Activated CD8-positive, alpha-beta memory T cell treated with anti-CD3 and anti-CD28 coated beads for 36 hours (primary cell): ENCODE measurements at regions not wholly inside any gene's neighbourhood (a gene's known extent, or its start where the extent isn't known, plus 50 kb on each side); places are given as distances from the start of the nearest gene placed in this dataset.
"Not testable (repeated sequence)": the region's sequence is repeated elsewhere in the genome, so short reads cannot be mapped to it uniquely, and the experiment has no call there.

Experiments
- CTCF ChIA-PET: fragments of 350-600 bp; sonication (Branson Sonifier 250); formaldehyde crosslinking; loops from one replicate; lab custom pipeline; 2021; ENCODE audit warnings: antibody characterized with exemption; lab: Charles Lee
- POLR2A ChIA-PET: fragments of 350-600 bp; sonication (Branson Sonifier 250); formaldehyde crosslinking; loops from one replicate; lab custom pipeline; 2021; ENCODE audit warnings: antibody characterized with exemption; lab: Charles Lee

DNA sequence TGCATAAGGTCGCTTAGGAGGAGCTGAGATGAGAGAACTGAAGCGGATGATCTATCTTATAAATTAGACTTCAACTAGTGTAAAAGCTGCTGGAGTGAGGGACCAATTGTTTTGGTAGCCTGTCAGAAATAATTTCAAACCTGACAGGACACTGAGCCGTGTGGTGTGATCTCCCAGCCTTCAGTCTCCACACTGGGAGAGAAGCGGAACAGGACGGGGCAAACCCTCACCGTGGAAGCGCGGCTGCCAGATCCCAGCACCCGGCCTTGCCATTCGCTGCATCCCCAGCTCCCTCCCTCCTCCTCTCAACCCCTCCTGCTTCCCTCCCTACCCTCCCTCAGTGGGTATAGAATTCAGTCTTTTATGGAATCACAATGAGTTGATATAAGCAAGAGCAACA, 900.1 kb upstream of the SLC35B3 start:
- POLR2A ChIA-PET: no interaction called here
- CTCF ChIA-PET: no interaction called here

DNA sequence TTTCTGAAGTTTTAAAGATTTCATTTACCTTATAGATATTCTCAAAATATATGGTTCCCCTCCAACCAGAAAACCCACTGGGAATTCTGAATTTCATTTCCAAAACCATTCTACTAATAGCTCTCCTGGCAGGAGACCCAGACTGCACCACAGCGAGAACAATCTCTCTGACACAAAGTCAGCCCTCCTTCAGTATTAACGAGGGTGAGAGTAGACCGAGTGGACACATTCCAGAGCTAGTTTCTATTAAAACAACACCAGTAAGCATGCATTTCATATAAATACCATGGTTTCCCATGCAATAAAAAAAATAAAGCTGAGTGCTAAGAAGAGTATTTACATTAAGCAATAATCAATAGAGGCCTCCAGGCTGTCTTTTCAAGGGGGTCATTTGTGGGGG, 899.6 kb upstream of the SLC35B3 start:
- CTCF ChIA-PET: no interaction called here
- POLR2A ChIA-PET: no interaction called here

DNA sequence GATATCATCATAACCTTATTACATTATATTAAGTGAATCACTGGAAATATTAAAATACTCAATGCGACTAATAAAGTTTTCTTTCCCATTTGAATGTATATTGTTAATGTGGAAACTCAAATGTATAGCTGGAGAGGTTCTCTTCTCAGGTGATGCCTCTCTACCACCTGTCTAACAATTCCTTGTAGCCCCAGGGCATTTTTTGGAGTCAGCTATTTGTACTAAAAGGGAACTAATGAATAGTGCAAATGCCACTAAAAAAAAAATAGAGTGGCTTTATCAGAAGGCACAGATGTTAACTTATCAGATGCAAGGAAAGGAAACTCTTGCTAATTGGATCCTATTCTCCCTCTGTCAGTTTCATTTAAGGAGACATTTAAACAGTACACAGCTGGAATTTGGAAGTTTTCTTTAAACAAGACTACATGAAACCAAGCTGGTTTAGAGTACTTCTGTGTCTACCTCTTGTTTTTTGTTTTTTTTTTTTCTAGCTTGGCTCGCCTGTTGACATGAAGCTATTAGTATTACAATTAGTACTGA, 897.0 kb upstream of the SLC35B3 start:
- POLR2A ChIA-PET: no interaction called here
- CTCF ChIA-PET: no interaction called here

DNA sequence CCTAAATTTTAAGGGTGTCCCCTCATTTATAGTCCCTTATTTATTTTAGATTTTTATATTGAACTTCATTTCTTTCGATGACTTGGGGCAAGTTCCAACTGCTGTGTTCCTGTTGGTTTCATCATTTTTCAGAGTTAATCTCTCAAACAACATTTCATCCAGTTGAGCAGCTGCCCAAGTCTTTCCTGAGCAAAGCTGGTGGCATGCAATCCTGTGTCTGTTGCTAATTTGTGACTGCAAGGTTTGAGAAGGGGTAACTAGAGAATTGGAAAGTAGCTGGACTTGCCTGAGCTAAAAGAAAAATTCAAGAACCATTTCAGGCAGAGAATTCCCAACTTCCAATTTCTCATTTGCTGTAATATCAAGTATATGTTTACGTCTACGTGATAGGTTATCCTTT, 881.5 kb upstream of the SLC35B3 start:
- ChIA-PET CTCF (no interaction called here), POLR2A (no interaction called here)

DNA sequence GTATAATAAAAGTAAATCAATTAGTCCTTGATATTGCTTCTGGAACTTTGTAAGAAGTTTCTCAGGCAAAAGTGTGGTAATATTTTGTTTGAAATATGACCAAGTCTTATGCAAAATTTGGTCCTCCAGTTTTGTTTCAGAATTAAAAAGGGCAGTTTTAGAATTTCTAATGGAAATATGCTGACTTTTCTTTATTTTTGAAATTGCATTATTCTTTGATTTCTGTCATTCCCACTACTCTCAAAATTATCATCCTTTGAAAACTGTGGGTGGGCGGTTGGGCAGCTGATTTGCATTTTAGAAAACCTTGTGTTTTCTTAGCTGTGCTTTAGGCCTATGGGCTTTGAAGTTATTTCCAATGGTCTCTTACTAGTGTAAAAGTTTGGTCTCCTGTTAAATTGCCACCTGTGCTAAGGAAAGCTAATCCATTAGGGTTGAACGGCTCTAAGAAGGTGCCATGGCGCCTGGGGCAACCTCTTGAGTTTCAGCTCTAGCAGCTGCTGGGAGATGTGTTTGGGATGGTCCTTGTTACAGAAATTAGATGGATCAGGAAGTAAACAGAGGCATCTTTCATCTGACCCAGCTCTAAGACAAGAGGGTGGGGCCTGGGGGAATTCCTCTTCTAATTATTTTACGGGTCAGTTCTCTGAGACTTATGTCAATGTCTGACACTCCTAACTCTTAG, 880.8 kb upstream of the SLC35B3 start:
- ChIA-PET POLR2A (no interaction called here), CTCF (interaction anchor here (0.6 kb wide), 1 partner anchor 536 kb away, joined by 3 read pairs; no protein-coding TSS in a partner anchor)

DNA sequence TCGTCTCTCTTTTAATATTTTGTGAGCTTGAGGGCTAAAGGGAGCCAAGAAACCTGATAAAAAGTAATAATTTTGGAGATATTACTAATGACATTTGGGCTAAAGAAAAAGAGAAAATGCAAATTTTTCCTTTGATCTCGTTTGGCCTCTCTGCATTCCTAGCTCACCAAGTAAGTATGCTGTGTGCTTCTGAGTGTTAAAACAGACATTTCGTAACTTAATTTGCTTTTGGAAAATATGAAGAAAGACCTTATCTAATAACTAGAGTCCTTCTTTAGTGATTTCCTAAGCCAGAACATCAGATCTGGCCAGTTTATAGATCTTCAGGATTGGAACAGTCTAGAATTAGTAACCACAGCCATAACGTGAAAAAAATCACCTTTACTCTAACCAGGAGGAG, 872.9 kb upstream of the SLC35B3 start:
- ChIA-PET CTCF (no interaction called here), POLR2A (no interaction called here)

DNA sequence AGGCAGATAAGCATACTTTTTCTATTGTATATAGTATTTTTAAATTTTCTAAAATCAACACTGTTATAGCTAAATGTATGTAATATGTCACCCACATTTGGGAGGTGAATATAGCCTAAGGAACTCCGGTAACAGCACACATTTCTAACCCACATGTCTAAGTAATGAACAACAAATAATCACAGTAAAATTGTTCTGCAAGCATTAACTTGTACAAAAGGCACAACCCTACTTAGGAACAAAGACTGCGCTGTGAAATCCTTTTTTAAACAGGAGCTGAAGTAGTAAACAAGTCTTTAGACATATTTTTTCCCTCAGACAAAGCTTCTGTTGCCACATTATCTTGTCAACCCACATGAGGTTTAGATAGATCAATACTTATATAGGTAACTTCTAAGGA, 872.4 kb upstream of the SLC35B3 start:
- POLR2A ChIA-PET: no interaction called here
- CTCF ChIA-PET: no interaction called here

DNA sequence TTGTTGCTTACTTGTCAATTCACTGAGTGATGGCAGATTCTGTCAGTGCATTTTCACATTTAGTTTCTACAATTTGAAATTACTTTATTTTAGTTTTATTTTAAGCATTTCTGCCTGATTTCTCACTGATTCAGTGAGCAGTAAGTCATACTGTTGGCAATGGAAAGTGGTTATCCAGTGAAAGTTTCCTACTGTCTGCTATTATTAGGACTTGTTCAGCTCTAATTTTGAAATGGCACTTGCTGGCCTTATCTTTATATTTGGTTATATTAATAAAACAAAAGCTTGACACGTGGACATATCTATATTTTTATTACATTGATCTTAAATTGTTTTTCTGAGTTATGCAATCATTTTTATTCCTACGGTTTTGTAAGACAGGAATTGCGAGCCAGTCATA, 871.8 kb upstream of the SLC35B3 start:
- POLR2A ChIA-PET: no interaction called here
- CTCF ChIA-PET: no interaction called here

DNA sequence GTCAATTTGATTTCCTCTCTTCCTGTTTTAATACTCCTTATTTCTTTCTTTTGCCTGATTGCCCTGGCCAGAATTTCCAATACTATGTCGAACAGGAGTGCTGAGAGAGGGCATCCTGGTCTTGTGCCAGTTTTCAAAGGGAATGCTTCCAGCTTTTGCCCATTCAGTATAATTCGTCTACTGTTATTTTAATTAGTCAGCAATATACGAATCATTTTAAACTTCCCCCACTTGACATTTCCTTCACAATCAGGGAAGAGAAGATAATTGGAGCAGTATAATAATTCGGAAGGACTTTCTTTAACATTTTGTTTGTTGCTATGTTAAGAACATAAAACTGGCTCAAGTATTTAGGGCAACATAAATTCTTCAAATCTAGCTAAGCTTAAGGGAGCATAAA, 860.3 kb upstream of the SLC35B3 start:
- ChIA-PET POLR2A (no interaction called here), CTCF (no interaction called here)

DNA sequence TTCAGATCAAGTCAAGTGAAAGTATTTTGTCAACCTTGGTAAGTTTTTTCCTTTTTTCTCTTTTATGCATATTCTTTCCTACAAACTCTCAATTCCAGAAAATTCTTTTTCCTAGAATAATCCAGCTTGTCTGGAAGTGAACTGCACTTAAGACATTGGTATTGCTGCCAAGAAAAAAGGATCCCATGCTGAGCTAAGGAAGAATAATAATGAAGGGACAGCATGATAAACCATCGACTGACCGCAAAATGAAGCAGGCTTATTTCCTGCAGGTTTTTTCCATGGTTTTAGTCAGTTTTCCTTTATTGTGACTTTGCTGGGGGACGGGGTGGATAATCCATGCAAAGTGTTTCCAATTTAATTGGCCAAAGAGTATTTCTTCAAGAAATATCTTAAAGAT, 857.6 kb upstream of the SLC35B3 start:
- CTCF ChIA-PET: no interaction called here
- POLR2A ChIA-PET: no interaction called here

DNA sequence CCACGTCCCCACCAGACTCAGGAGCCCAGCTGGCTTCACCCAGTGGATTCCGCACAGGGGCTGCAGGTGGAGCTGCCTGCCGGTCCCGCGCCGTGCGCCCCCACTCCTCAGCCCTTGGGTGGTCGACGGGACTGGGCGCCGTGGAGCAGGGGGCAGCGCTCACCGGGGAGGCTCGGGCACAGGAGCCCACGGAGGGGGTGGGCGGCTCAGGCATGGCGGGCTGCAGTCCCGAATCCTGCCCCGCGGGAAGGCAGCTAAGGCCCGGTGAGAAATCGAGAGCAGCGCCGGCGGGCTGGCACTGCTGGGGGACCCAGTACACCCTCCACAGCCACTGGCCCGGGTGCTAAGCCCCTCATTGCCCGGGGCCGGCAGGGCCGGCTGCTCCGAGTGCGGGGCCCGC, 855.0 kb upstream of the SLC35B3 start:
- POLR2A ChIA-PET, CTCF ChIA-PET: not testable (repeated sequence)

DNA sequence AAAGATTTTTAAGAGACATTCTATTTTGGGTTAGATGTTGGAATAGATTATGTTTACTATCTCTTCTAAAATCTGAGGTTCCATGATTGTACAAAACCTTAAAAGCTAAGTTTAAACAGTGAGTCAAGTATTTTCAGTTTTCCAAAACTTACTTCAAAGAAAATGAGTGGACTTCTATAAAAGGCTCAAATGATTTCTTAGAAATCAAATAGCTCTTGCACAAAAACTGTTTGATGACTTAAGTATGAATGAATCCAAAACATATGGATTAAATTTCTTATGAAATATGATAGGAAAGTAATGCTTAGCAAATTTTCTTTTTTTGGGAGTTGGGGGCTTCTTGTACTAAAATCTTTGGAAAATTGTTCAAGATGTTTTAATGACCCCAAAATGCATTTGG, 837.3 kb upstream of the SLC35B3 start:
- ChIA-PET POLR2A (no interaction called here), CTCF (no interaction called here)

DNA sequence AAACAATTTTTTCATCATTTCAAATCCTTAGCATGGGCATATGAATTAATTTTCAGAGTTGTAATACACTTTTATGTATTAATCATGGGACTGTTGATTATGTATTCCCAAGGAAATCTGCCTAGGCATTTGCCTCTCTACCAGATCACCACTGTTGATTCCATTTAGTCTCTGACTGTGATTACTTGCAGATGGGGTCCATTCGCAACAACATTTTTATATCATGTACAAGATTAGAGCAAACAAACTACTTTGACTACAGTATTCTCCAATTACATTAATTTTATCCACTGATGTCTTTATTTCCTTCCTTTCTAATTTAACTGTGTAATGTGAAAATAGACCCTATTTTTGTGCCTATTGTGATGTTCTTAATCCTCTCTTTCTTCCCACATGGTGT, 831.4 kb upstream of the SLC35B3 start:
- CTCF ChIA-PET: no interaction called here
- POLR2A ChIA-PET: no interaction called here

DNA sequence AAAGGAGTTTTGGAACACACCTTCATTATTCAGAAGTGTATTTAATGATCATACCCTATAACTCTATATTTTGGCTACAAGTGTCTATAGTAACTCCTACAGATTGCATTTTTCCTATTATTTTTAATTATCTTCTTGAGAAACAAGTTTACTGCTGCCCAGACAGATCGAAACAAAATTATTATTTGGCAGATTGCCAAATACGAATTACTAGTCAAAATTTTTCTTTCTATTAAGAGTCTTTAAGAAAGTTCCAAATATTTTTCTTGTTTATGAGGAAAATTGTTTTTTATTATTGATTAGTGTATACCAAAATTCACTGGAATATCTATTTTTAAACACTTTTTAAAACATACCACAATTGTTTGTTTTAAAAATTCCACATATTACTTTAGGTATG, 821.9 kb upstream of the SLC35B3 start:
- ChIA-PET POLR2A (no interaction called here), CTCF (no interaction called here)

DNA sequence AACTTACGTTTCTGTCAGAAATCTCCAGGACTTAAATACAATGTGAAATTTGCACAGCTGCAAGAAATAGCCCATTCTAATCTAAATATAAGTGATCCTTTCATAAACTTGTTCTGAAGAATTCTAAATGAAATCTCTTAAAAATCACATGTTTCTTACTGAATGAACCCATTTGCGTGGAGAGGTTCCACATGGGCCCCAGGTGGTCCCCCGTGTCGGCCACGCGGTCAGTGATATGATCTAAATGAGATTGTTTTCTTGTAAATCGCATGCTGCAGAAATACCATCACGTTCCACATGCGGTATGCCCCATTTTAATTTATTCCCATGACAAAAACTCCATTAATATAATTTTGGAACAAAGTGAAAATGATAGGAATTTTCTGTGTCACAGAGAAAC, 818.9 kb upstream of the SLC35B3 start:
- POLR2A ChIA-PET: no interaction called here
- CTCF ChIA-PET: no interaction called here

DNA sequence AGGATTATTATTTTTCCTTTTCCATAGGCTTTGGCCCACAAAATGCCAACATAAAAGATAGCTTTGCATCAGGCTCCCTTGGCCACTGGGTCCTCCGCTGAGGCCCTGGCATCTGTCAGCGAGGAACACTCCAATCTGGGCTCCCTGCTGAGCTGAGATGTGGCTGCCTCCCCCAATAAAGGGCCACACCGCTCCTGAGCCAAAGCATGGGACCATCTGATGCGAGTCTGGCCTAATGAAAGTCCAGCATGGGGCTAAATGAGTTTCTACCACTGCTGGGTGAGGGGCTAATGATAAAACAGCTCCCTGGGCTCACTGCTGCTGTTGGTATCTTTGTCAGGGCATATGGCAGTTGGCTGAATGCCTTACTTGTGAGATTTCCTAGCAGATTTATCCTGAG, 817.5 kb upstream of the SLC35B3 start:
- CTCF ChIA-PET: no interaction called here
- POLR2A ChIA-PET: no interaction called here

DNA sequence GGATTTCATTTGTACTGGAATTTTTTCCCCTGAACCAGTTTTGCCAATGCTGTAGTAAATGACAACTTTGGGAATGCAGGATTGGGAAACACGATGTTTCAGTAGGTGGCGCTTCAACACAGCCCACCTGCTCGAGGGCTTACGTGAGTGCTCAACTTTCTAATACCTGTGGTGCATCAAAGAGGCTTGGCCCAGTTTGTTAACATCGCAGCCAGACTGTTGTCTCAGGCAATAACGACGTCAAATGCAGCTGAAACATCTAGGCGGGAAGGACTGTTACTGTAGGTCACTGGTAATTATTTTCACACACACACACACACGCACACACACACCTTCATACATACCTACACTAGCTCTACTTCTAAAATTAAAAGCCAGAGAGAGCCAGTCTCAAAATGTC, 815.5 kb upstream of the SLC35B3 start:
- CTCF ChIA-PET: no interaction called here

DNA sequence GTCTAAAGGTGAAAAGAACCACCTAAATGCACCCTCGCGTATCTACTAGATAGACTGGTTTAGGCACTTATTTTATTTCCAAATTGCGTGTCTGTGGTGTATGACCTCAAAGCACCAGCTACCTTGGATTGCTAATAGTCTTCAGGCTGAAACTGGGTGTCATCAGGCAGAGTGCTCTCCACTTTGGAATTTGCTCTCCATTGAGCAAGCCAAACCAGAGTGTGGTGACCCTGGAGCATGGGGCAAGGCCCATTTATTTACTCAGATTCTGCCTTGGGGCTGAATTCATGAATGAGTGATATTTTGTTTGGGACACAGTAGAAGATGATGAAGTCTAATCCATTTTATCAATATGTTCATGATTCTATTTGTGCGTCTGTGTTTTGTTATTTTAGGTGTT, 812.8 kb upstream of the SLC35B3 start:
- ChIA-PET CTCF (no interaction called here), POLR2A (no interaction called here)

More for the DNA sequence above, 815.5 kb upstream of the SLC35B3 start:
- POLR2A ChIA-PET: no interaction called here

DNA sequence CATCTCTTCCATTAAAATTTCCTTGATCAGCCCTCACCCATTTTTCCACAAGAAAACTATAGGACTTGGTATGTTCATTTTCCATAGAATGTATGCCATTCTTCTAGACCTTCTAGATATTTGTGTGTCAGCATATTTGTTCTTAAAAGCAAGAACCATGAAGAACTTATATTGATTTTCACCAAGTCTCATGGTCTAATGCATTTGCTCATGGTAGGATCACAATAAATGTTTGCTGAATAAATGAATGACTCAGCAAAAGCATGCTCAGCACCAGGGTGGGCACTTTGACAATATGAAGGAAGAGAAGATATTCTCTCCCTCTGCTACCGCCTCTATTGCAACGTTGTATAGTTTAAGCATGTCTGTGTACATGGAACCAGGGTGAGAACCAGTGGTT, 805.5 kb upstream of the SLC35B3 start:
- POLR2A ChIA-PET: no interaction called here
- CTCF ChIA-PET: no interaction called here

DNA sequence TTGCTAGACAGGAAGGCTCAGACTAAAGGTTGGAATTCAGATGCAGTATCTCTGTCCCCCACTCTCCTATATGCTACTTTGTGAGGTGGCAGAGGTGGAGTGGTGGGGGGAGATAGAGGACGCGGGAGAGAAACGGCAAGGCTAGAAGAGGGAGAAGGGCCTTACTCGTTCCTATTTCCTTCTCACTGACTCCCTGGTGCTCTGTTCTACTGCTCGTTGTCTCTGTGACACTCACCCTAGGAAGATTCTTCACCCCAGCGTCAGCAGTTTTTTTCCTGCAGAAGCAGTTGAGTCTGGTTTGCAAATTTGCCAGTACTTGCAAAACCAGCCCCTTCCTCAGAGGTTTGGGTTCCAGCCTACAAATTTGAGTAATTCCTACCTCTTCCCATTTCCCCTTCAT, 801.1 kb upstream of the SLC35B3 start:
- POLR2A ChIA-PET: no interaction called here
- CTCF ChIA-PET: no interaction called here

DNA sequence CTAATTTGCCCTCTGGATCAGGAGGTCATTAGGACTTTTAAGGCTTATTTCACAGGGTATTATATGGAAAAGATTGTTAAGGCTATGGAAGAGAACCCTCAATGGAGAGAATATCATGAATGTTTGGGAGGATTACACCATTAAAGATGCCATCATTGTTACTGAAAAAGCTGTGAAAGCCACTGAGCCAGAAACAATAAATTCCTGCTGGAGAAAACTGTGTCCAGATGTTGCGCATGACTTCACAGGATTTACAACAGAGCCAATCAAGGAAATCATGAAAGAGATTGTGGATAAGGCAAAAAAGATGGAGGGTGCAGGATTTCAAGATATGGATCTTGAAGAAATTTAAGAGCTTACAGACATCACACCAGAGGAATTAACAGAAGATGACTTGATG, 798.3 kb upstream of the SLC35B3 start:
- ChIA-PET CTCF (no interaction called here), POLR2A (no interaction called here)

DNA sequence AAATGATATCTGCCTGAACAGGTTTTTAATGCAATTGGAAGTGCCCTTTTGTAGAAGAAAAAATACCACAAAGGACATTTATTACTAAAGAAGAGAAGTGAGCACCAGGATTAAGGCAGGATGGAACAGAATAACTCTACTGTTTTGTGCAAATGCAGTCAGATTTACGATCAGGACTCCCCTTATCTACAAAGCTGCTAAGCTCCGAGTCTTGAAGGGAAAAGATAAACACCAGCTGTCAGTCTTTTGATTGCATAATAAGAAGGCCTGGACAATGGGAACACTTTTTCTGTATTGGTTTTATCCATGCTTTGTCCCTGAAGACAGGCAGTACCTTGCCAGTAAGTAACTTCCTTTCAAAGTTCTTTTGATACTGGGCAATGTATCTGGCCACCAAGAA, 797.9 kb upstream of the SLC35B3 start:
- POLR2A ChIA-PET: no interaction called here

More for the DNA sequence above, 797.9 kb upstream of the SLC35B3 start:
- CTCF ChIA-PET: no interaction called here
